A673 (cell line): ENCODE measurements at regions not wholly inside any gene's neighbourhood (a gene's known extent, or its start where the extent isn't known, plus 50 kb on each side); places are given as distances from the start of the nearest gene placed in this dataset.

ENCODE experiments used
- BruUV-seq: library from RNA; stranded (reverse); fragments of 400-500 nt; replicated peaks from 2 replicates; lab custom pipeline; 2021; lab: Mats Ljungman, UMichigan
- CTCF ChIA-PET: fragments of 300-600 bp; sonication (Branson Sonifier 250); formaldehyde crosslinking; loops from one replicate; lab custom pipeline; 2022; ENCODE audit warnings: antibody characterized with exemption; lab: Charles Lee
- POLR2A ChIA-PET: fragments of 300-600 bp; sonication (Branson Sonifier 250); formaldehyde crosslinking; loops from one replicate; lab custom pipeline; 2022; ENCODE audit warnings: antibody characterized with exemption; ENCODE audit not compliant: low non-redundant PET; lab: Charles Lee
- DNase-seq: peaks from one replicate; pipeline ENCODE4 v3.0.0-alpha.2; 2015; ENCODE audit warnings: low spot score
- H3K27ac ChIP-seq: fragments of 200-600 bp; sonication (generic); 2 replicates; pipeline ENCODE4 v1.5.1; 2016; ENCODE audit warnings: mixed run types, low read depth, mild to moderate bottlenecking, mixed read lengths, antibody characterized with exemption, low read length; ENCODE audit not compliant: poor library complexity, severe bottlenecking
- H3K27me3 ChIP-seq: fragments of 200-600 bp; sonication (generic); replicated peaks from 2 replicates; pipeline ENCODE4 v1.6.1; 2017; ENCODE audit warnings: mixed run types, low read depth, mild to moderate bottlenecking, mixed read lengths, antibody characterized with exemption, low read length; ENCODE audit not compliant: insufficient read depth, poor library complexity
- H3K36me3 ChIP-seq: fragments of 200-600 bp; sonication (generic); 2 replicates; pipeline ENCODE4 v1.6.1; 2016; ENCODE audit warnings: mixed run types, mild to moderate bottlenecking, mixed read lengths, antibody characterized with exemption, low read length; ENCODE audit not compliant: insufficient read depth, poor library complexity, severe bottlenecking
- H3K4me1 ChIP-seq: fragments of 200-600 bp; sonication (generic); 2 replicates; pipeline ENCODE4 v1.6.1; 2017; ENCODE audit warnings: mixed run types, mild to moderate bottlenecking, mixed read lengths, antibody characterized with exemption, low read length; ENCODE audit not compliant: insufficient read depth, poor library complexity, severe bottlenecking
- H3K4me3 ChIP-seq: fragments of 200-600 bp; sonication (generic); 2 replicates; pipeline ENCODE4 v1.5.1; 2016; ENCODE audit warnings: low read depth, mixed run types, mild to moderate bottlenecking, mixed read lengths, low read length; ENCODE audit not compliant: poor library complexity, severe bottlenecking
- H3K9me3 ChIP-seq: fragments of 200-600 bp; sonication (generic); 2 replicates; pipeline ENCODE4 v1.6.1; 2016; ENCODE audit warnings: mixed run types, low read depth, mild to moderate bottlenecking, mixed read lengths, antibody characterized with exemption, low read length; ENCODE audit not compliant: poor library complexity, severe bottlenecking
- CTCF ChIP-seq: fragments of 300-800, 200-600 bp; sonication (generic); conservative IDR thresholded peaks from 2 replicates; pipeline ENCODE4 v1.5.1; 2017; ENCODE audit warnings: low read depth, mild to moderate bottlenecking, antibody characterized with exemption, low read length, moderate library complexity, mixed read lengths
- EZH2 ChIP-seq: fragments of 200-600 bp; sonication (generic); IDR thresholded peaks from 2 replicates; pipeline ENCODE4 v1.6.1; 2017; ENCODE audit warnings: borderline replicate concordance, low read depth, mild to moderate bottlenecking, mixed read lengths, antibody characterized with exemption, low read length; ENCODE audit not compliant: poor library complexity, severe bottlenecking
- intact Hi-C: fragments of 100-400 bp; cut with micrococcal nuclease; formaldehyde crosslinking; loops from one replicate; pipeline ENCODE4 v1.10.0; 2022; ENCODE audit not compliant: unreplicated experiment

GRCh38 chr10:62890395-62890794 is 74.2 kb upstream of the EGR2 start:
- Histone ChIP-seq H3K36me3 (no peaks in the 10 kb centered on the region), H3K9me3 (no peaks in the 10 kb centered on the region), H3K27me3 (no peaks in the 10 kb centered on the region), H3K4me3 (no peak overlapping the region), H3K27ac (no peak overlapping the region), H3K4me1 (no peaks in the 10 kb centered on the region)
- no peak for TF ChIP-seq EZH2
- no peak for TF ChIP-seq CTCF
- ChIA-PET POLR2A (no interaction called here), CTCF (no interaction called here)
- no TSS peak for BruUV-seq
- intact Hi-C loops = no loop called here
- no peak for DNase-seq

- ChIA-PET CTCF (no interaction called here), POLR2A (no interaction called here)
- Histone ChIP-seq H3K4me1 (no peaks in the 10 kb centered on the region), H3K4me3 (no peak overlapping the region), H3K27ac (no peak overlapping the region), H3K27me3 (no peaks in the 10 kb centered on the region), H3K9me3 (no peaks in the 10 kb centered on the region), H3K36me3 (no peaks in the 10 kb centered on the region)
- BruUV-seq = no TSS peak
- intact Hi-C loops = no loop called here
- TF ChIP-seq EZH2 (no peak), CTCF (no peak)
- no peak for DNase-seq
Observed at GRCh38 chr10:62887642-62888041, 71.5 kb upstream of the EGR2 start.

DNA sequence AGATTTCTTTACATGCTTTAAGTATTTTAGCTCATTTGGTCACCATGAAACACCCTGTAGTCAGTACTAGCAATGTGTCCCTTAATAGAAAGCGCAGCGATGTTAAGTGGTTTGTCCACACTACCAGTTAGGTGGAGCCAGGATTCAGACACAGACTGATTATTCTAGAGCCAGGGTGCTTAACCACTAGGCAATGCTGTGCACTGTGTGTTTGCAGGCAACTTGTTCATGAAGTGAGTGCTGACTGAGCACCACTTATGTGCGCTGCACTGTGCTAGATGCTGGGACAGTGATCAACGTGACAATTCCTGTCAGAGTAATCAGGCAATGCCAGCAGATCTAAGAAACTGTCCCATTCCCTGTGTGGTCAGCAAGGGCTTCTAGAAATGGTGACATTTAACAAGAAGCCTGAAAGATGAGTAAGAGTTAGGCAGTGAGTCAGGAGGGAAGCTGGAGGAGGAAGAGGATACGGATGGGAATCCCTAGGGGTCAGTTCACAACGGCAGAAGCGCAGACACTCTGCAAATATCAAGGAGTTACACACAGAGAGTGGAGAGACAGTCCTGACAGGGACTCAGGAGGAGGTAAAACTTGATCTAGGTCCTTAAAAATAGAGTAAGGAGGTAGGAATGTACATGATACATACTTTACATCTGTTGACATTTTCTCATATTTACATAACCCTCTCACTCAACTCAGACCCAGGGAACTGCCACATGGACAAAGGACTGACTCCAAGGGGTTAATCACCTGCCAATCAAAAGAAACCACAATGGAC is 69.7 kb upstream of the EGR2 start:
- Histone ChIP-seq H3K27me3 (no peaks in the 10 kb centered on the region), H3K9me3 (no peaks in the 10 kb centered on the region), H3K27ac (no peak overlapping the region), H3K36me3 (no peaks in the 10 kb centered on the region), H3K4me3 (no peak overlapping the region), H3K4me1 (no peaks in the 10 kb centered on the region)
- peak; percentile 35 for DNase-seq
- intact Hi-C loops = no loop called here
- TF ChIP-seq EZH2 (no peak), CTCF (no peak)
- CTCF ChIA-PET = no interaction called here
- POLR2A ChIA-PET = no interaction called here
- BruUV-seq = no TSS peak
